Stimulated activated CD8-positive, alpha-beta memory T cell treated with anti-CD3 and anti-CD28 coated beads, Interleukin-15, amount 100 ng/mL, for 1 hour (primary cell): ENCODE measurements at regions not wholly inside any gene's neighbourhood (a gene's known extent, or its start where the extent isn't known, plus 50 kb on each side); places are given as distances from the start of the nearest gene placed in this dataset.

Experiments
- DNase-seq: peaks from one replicate; pipeline ENCODE4 v3.0.0-alpha.2; 2020; ENCODE audit warnings: low read depth

DNA sequence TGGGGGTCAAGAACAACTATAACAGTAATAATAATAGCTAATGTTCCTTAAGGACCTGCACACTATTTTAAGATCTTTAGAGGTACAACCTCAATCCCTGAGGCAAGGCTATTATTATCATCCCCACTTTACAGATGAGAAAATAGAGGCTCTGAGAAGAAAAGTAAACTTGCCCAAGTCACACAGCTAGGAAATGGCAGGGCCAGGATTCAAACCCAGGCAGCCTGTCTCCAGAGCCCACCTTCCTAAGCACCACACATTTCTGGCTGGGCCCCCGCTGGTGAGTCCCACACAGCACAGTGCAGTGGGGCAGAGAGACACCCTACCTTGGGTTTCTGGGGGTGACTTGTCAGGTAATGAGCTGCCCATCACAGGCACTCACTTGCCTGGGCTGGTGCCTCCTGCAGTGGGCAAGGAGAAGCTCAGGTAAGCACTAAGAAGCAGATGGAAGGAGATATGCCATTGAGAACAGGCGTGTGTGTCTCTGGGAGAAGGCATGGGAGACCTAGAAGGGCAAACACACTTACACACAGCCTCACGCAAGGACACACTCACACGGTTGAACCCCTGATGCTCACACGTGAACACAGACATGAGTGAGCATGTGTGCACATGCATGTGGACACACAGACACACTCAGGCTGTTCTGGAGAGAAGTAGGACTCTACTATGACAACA is 104.4 kb upstream of the ZMIZ1 start:
- DNase-seq = no peak

DNA sequence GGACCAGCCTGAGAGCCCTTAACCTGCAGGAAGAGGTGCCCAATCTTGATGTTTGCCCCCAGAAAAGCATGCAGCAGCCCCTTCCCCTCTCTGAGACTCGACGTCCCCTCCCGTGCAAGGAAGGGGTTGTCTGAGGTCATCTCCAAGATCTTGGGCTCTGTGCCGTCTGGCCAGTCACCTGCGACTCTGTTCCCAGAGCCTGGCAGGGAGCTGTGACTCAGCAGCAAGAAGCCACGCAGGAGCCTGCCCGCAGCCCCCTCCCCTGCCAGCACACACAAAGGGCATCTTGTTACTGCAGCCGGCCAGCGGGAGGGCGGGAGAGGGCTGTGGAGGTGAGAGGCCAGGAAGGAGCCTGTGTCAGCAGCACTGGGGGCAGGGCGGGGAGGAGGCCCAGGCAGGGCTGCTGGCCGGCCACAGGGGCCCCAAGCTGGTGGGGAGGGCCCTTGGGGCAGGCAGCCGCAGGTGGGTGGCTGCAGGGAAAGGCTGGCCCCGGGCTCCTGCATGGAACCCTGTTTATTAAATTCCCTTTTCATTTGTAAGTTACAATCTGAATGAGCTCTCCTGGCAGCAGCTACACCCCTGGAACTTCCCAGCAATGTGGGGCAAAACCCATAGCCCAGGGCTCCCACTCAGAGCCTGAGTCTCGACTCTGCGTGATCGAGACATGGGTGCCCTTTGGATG is 103.7 kb upstream of the ZMIZ1 start:
- DNase-seq = no peak

DNA sequence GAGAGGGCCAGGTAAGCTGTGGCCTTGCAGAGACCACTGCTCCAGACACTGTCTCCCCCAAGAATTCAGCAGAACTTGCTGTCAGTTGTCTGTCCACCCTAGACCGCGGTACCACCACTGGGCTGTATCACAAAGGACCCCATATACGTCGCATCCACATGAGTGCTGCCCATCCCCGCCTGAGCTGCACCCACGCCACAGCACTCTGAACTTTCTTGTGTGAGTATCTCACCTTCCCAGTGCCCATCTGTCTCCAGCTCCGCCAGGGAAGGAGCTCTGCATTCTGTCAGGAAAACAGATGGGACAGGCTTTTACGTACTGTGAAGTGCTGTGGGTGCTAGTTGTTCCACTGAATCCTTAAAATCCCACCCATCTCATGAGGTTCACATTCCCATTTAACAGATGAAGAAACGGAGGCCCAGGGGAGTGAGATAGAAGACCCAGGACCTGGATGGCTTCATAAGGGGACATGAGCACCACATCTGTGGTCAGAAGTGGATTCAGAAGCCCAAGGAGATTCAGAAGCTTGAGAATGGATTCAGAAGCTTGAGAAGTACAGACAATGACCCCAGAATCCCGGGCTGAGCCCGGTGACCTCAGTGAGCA is 102.5 kb upstream of the ZMIZ1 start:
- DNase-seq = no peak

DNA sequence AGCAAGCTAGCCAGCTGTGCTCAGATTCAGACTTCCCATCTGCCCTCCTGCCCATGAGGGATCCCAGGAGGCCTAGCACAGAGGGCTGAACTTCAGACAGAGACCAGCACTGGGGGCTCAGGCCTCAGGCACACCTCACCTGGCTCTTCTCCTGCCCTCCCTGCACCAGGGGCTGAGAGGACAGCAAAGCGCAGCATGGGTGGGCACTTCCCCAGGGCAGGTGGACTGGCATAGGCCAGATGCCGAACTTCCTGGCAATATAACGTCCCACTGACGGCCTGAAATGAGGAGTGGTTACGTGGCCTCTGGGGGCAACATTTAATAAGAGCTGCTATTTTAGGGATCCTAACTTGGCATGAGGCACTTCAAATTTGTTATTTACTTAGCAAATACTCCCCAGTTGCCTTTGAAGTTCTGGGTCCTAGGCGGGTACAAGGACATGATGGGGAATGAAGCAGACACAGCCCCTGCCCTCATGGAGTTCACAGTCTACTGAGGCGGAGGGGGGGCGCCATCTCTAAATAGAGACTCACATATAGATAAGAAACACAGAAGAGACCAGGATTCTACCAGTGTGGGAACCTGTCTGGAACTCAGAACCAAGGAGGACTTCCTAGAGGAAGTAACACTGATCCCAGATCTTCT is 101.8 kb upstream of the ZMIZ1 start:
- DNase-seq = no peak

DNA sequence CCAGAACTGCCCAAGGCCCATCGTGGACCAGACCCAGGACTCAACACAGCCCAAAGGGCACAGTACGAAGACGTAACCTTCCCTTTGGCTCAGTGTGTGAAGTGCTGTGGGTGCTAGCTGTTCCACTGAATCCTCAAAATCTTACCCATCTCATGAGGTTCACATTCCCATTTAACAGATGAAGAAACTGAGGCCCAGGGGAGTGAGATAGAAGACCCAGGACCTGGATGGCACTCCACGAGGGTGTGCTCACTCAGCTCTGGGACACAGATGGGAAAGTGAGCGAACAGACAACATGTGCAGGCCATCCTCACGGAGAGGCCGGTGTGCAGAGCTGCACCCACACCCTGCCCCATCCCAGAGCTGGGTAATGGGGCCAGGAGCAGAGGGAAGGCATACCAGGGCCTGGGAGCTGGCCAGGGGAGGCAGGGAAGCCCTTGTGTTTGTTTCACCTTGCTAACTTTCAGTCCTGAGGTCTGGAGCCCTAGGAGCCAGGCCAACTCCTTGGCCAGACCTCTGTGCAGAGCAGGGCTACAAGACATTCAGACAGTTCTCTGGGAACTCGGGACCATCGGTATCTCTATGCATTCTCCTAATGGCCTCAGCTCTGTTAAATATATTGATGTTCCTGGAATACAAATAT is 100.3 kb upstream of the ZMIZ1 start:
- DNase-seq = no peak

DNA sequence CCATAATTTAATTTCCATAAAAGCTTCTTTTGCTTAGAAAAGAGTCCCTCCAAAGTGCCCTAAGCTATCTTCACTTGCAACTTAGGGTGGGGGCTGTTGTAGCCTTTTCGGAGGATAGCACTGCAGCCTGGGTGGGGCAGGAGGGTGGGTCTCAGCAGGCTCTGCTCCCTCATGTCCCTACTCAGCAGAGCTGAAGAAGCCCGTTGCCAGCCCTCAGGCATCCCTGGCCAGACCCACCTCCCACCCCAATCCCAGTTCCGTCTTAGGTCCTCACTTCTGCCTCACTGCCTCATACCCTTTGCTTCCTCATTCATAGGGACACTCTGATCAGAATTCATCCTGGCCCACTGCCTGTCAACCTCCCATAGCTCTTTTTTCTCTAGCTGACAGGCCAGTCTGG is 99.8 kb upstream of the ZMIZ1 start:
- no peak for DNase-seq

DNA sequence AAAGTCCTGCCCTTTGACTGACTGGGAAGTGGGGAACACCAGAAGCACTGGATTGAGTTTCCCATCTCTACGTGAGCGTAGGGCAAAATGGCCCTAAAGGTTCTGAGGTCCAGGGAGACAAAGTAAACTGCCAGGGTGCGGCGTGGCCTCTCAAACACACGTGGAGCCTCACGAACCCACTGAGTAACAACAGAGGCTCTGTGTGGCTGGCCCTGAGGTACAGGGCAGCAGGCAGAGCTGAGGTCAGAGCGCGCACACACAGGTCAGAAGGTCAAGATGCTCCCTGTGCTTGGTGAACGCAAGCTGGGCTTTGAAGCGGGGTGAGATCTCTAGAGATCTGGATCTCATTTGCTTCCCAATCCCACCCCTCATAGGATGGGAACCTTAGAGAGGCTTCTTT is 99.0 kb upstream of the ZMIZ1 start:
- DNase-seq = no peak

DNA sequence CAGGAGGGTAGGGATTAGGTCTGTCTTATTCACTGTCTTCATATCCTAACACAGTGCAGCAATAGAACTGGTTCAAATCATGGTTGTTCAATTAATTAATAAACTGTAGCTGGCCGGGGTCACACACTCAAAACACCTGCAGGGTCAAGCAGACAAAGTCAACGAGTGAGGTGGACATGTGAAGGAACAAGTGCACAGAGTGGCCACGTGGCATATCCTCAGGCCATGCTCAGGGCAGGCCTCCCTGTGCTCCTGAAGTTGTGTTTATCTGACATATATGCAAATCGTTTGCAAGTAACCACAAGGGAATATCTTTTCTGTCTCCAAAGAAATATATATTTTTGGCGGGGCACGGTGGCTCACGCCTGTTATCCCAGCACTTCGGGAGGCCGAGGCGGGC is 98.5 kb upstream of the ZMIZ1 start:
- DNase-seq = no peak

DNA sequence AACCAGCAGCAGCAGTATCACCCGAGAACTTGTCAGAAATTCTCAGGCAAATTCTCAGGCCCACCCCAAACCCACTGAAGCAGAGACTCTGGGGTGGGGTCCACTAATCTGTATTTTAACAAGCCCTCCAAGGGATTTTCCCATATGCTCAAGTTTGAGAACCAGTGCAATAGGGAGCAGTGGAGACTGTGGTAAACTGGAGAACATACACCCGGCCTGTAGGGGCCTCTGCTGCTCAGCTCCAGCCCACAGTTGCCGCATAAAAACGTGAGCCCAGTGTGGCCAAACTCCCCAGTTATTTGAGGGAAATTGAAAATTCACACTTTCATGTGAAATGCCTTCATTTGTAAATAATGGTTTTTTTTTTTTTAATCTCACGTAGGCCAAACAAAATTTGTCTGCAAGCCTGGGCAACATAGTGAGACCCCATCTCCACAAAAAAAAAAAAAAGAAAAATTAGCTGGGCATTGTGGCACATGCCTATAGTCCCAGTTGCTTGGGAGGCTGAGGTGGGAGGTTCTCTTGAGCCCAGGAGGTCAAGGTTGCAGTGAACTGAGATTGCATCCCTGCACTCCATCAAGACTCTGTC is 97.6 kb upstream of the ZMIZ1 start:
- no peak for DNase-seq

DNA sequence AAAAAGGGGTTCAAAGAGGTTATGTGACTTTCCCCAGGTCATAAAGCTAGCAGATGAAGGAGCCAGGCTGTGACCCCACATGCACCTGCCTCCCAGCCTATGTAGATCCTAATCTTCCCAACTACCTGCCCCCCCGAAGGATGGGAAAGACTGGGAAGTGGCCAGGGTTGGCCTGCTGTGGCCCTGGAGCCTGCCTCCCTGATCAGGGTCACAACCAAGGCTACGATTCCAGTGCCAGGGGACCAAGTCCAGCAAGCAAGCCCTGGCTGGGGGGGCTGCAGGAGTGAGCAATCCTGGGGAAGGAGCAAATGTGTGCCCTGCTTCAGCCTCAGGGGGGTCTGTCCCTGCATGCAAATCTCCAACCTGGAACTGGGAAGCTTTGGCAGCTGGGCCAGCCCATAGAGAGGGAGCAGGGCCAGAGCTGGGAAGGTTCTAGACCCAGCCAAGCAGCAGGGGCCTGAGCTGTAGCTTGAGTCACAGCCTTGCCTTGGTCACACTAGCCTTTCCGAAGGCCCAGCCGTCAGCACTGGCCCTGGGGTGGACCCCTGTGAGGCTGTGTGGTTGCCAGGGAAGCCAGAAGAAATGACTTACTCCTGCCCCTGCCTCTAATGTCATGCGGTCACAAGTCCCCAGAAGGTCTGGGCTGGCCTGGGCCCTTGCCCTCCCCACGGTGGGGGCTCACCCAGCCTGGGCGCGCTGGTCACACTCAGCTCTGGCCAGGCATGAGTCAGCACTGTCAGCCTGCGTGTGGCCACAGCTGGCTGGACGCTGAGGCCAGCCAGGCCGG is 96.4 kb upstream of the ZMIZ1 start:
- no peak for DNase-seq

DNA sequence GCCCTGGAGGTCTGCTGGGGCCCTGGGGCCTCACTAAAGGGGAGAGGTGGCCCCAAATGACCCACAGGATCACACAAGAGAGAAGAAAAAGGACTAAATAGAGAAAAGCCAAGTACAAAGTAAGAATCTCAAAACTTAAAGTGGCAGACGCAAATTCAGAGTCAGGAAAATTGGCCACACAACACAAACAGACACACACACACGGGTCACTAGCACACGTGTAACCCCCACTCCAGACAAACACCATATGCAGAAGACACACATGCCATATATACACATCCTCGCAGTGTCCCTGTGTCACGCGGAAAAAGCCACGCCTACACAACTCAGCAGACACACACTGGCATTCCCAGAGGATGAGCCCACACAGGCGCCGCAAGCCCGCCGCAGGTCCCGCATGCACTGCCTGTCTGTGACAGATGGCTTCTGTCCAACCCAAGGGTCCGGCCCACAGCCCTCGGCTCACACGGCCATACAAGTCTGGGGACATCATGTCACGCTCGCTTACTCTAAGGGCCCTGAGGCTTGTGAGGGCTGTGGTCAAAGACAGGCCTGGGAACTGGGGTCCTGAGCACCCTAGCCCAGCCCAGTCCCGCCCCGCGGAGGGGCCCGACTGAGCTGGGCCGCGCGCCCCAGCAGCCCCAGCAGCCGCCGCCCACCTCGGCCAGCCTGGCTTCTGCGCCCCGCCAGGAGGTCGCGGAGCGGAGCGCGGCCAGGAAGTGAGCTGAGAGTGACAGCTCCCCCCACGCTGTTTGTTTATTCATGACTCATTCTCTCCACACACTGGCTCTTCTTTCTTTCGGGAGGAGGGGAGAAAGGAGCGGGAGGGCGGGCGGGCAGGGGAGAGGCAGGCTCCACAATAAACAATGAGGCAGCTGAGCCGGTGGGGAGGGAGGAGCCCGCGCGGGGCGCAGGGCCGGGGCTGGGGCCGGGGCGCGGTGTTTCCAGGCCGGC is 95.5 kb upstream of the ZMIZ1 start:
- DNase-seq = peak; percentile 40

DNA sequence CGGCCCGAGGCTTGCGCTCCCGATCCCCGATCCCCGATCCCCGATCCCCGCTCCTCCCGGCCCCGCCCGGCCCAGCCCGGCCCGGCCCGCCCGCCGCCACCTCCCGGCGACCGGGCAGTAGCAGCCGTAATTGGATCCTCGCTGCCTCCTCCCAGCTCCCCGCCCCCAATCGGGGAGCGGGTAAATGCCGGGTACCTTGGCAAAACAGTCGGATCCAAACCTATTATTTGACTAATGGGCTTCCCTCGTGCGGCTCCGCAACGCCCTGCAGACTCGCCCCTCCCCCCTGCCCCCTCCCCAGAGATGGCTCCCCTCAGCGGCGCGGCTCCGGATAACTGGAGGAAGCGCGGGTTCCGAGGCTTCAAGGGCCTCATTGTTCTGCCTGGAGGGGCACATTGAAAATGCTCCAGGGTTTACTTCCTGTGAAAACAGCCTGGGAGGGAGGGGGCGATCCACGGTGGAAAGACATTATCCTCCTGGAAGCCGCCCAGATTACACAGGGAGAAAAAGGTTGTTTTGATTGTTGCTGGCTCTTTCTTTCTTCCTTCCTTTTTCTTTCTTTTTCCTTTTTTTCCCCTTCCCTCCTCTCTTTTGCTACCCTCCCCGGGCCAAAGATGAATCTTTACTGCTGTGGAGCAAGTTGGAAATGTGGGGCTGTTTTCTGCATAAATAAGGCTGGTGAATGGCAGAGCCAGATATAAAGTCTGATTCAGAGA is 94.7 kb upstream of the ZMIZ1 start:
- no peak for DNase-seq

DNA sequence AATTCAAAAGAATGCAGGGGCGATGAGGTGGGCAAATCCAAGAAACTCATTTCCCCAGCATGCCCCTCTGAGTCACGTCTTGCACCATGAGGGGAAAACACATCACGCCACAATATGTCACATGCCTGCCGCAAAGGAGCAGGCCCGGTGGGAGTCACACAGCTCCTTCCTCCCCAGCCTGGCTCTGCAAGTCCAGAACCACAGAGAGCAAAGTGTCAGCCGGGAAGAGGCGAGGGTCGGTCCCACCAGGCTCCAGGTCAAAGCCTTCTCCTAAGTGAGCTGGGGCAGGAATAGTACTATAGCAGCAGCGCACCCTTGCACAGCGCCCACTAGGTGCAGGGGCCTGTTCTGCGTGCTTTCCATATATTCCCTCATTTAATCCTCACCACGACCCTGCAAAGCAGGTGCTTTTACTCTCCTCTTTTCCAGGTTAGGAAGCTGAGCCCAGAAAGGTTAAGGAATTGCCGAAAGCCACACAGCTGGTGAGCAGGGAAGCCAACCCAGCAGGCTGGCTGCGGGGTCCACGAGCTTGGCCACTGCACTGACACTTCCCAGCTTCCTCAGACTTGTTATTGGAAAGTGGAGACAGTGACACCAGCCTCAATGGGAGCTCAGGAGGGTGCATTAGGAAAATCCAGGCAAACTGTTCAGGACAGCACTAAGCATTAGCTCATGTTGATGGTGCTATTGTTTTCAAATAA is 94.0 kb upstream of the ZMIZ1 start:
- DNase-seq = peak; percentile 40

DNA sequence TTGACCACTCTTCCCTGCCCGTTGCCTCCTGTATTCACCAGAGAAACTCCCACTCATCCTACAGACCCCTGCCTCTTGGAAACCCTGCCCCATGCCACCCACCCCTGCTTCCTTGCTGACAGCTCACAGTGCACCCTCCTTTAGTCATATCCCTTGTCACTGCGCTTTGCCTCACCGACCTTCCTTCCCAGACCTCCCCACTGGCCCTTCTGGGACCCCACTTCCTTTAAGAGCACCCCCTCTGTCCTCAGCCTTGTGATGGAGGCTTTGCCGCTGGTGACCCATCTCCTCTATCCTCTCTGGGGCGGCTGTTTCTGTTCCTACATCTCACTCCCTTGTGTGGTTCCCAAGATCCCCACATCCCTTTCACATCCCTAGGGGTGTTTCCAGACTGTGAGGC is 92.8 kb upstream of the ZMIZ1 start:
- DNase-seq = no peak

DNA sequence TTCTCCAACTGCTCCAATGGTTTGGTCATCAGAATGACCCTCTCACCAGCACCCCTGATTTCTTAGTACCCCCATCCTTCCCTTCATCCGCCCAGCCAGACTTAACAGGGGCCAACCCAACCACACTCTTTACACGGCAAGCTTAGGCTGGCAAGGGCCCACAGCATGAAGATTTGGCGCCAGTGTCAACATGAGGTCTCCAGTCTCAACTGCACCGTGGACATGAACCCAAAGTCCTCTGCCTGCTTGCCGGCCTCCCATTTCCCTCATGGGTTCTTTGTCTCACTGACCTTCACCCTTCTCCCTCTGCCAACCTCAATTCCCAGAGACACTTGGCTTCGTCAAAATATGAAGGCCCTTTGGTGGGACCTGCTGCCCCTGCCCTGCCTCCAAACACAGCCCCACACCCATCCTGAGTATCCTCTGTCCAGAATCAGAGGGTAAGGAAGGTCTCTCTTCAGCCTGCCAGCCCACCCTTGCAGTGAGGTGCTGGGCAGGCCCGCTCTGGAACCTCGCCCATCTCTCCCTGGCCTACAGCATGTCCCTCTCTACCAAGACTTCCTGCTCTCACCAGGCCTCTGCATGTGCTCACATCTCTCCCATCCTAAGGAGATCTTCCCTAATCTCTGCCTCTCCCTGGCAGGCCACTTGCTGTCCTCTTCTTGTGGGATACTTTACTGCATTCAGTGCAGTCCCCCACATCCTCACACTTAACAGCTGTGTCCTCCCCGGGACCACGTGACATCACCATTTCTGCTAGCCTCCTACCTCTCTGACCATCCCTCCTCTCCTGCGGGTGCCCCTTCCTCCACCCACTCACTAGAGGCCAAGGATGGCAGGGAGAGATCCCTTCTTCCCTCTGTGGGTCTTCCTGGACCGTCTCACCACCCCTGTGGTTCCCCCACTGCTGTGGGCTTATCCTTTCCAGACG is 91.7 kb upstream of the ZMIZ1 start:
- no peak for DNase-seq

DNA sequence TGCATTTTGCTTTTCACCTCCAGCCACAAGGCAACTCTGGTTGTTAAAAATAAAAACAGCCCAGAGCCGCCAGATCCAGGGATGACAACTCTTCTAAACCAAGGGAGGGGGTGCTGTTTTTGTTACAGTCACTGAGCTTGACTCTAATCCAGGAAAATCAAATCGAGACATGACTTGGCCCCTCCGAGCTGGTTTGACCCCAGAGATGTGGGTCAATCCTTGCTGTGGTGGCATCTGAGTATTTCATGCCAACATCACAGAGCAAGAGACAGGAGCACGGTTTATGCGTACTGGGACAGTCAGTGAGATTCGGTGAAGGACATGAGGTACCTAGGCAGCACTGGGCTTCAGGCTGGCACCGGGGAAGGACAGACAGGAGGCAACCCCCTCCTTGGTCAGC is 88.8 kb upstream of the ZMIZ1 start:
- DNase-seq = no peak

DNA sequence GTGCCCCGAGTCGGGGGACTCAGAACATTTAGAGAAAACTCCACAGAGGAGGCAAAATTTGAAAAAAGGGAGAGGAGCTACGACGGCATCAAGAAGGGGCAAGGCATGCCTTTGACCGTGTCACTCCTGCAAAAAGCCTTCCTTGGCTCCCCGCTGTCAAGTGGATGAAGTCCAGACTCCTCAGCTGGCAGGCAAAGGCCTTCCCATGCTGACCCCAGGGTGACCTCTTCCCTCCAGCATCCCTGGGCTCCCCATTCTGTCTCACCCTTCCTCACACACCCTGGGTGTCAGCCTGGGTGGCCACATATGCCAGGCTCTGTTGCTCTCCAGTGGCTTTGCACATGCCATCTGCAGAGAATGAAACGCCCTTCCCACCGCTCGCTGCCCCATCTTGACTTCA is 88.4 kb upstream of the ZMIZ1 start:
- no peak for DNase-seq

DNA sequence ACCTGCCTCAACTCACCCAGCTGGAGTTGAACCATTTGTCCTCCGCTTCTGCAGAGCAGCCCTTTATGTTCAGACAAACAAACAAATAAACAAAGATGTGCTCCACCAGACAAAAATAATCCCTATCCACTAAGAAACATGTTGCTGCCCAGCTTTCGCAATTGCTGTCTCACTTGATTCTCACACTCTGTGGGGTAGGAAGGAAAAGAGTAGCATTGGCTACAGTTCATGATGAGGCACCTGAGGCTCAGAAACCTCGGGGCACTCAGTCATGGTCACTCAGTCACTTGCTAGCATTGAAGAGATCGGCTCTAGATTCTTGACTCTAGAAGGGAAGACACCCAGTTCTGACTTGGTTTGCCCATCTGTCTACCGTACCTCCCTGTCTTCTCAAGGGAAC is 88.0 kb upstream of the ZMIZ1 start:
- DNase-seq = no peak
